ENCODE measurements at regions not wholly inside any gene's neighbourhood (a gene's known extent, or its start where the extent isn't known, plus 50 kb on each side); places are given as distances from the start of the nearest gene placed in this dataset.
"Not testable (repeated sequence)": the region's sequence is repeated elsewhere in the genome, so short reads cannot be mapped to it uniquely, and the experiment has no call there.

GRCh38 chr3:188019727-188020126 lies 134.2 kb upstream of the LPP start:
- peaks cover 11% of the 10 kb centered on the region for H3K4me1 ChIP-seq
- intact Hi-C loops (cut with micrococcal nuclease; ENCODE audit: unreplicated experiment) = loop anchor here (2.0 kb wide), 1 partner anchor 17 kb away; no protein-coding TSS in a partner anchor
- no peaks in the 10 kb centered on the region for H3K27me3 ChIP-seq (replicated peaks; ENCODE audit: control insufficient read depth, insufficient read depth, low read length)
- no peaks in the 10 kb centered on the region for H3K9me3 ChIP-seq
- Mint-ChIP-seq H3K27me3 (ENCODE audit: insufficient read depth, unreplicated experiment) (no peaks in the 10 kb centered on the region), H3K4me1 (ENCODE audit: low read depth, unreplicated experiment) (no peaks in the 10 kb centered on the region), H3K9me3 (ENCODE audit: unreplicated experiment) (no peaks in the 10 kb centered on the region), H3K27ac (ENCODE audit: unreplicated experiment) (no peak overlapping the region), H3K36me3 (ENCODE audit: insufficient read depth, unreplicated experiment) (no peaks in the 10 kb centered on the region), H3K4me3 (ENCODE audit: unreplicated experiment) (no peak overlapping the region)
- BruUV-seq (replicated peaks) = no TSS peak
- H3K4me3 ChIP-seq (ENCODE audit: low read depth, low read length) = no peak overlapping the region
- no peak for TF ChIP-seq CTCF (IDR thresholded peaks at IDR 0.05; ENCODE audit: insufficient read depth in 1 of 2, low read depth in 1 of 2, low read length in 1 of 2, severe bottlenecking in 1 of 2, unreplicated experiment in 1 of 2)
- no peak for DNase-seq
- ChIA-PET CTCF (no interaction called here), POLR2A (no interaction called here)
- no peaks in the 10 kb centered on the region; the same call in 1 of the 2 replicates for H3K36me3 ChIP-seq (ENCODE audit: control insufficient read depth, insufficient read depth, low read length)

- TF ChIP-seq CTCF (IDR thresholded peaks at IDR 0.05; ENCODE audit: insufficient read depth in 1 of 2, low read depth in 1 of 2, low read length in 1 of 2, severe bottlenecking in 1 of 2, unreplicated experiment in 1 of 2) = no peak
- DNase-seq = no peak
- Mint-ChIP-seq H3K27me3 (ENCODE audit: insufficient read depth, unreplicated experiment) (no peaks in the 10 kb centered on the region), H3K4me1 (ENCODE audit: low read depth, unreplicated experiment) (no peaks in the 10 kb centered on the region), H3K36me3 (ENCODE audit: insufficient read depth, unreplicated experiment) (no peaks in the 10 kb centered on the region), H3K9me3 (ENCODE audit: unreplicated experiment) (no peaks in the 10 kb centered on the region), H3K27ac (ENCODE audit: unreplicated experiment) (peak overlapping the region; percentile 63), H3K4me3 (ENCODE audit: unreplicated experiment) (no peak overlapping the region)
- BruUV-seq (replicated peaks) = no TSS peak
- Histone ChIP-seq H3K4me3 (ENCODE audit: low read depth, low read length) (no peak overlapping the region), H3K27me3 (replicated peaks; ENCODE audit: control insufficient read depth, insufficient read depth, low read length) (no peaks in the 10 kb centered on the region), H3K9me3 (no peaks in the 10 kb centered on the region), H3K36me3 (ENCODE audit: control insufficient read depth, insufficient read depth, low read length) (no peaks in the 10 kb centered on the region; the same call in 1 of the 2 replicates), H3K4me1 (peaks cover 11% of the 10 kb centered on the region)
- ChIA-PET CTCF (interaction anchor here (0.9 kb wide), 1 partner anchor 271 kb away, joined by 3 read pairs; no protein-coding TSS in a partner anchor), POLR2A (no interaction called here)
- intact Hi-C loops (cut with micrococcal nuclease; ENCODE audit: unreplicated experiment) = loop anchor here (1.0 to 2.0 kb wide), 2 partner anchors 15 to 18 kb away; no protein-coding TSS in a partner anchor
Observed at GRCh38 chr3:188021041-188021440, 132.9 kb upstream of the LPP start.

GRCh38 chr3:188021502-188022040 lies 132.4 kb upstream of the LPP start:
- no peaks in the 10 kb centered on the region for H3K9me3 ChIP-seq
- no TSS peak for BruUV-seq (replicated peaks)
- ChIA-PET POLR2A (no interaction called here), CTCF (interaction anchor here (0.9 kb wide), 1 partner anchor 271 kb away, joined by 3 read pairs; no protein-coding TSS in a partner anchor)
- TF ChIP-seq CTCF (IDR thresholded peaks at IDR 0.05; ENCODE audit: insufficient read depth in 1 of 2, low read depth in 1 of 2, low read length in 1 of 2, severe bottlenecking in 1 of 2, unreplicated experiment in 1 of 2) = no peak
- intact Hi-C loops (cut with micrococcal nuclease; ENCODE audit: unreplicated experiment) = loop anchor here (1.0 to 2.0 kb wide), 2 partner anchors 15 to 19 kb away; no protein-coding TSS in a partner anchor
- H3K4me1 ChIP-seq = peaks cover 11% of the 10 kb centered on the region
- Mint-ChIP-seq H3K4me3 (ENCODE audit: unreplicated experiment) (no peak overlapping the region), H3K4me1 (ENCODE audit: low read depth, unreplicated experiment) (no peaks in the 10 kb centered on the region), H3K9me3 (ENCODE audit: unreplicated experiment) (no peaks in the 10 kb centered on the region), H3K27me3 (ENCODE audit: insufficient read depth, unreplicated experiment) (no peaks in the 10 kb centered on the region), H3K36me3 (ENCODE audit: insufficient read depth, unreplicated experiment) (no peaks in the 10 kb centered on the region), H3K27ac (ENCODE audit: unreplicated experiment) (peak overlapping the region; percentile 63)
- H3K4me3 ChIP-seq (ENCODE audit: low read depth, low read length) = no peak overlapping the region
- no peaks in the 10 kb centered on the region for H3K27me3 ChIP-seq (replicated peaks; ENCODE audit: control insufficient read depth, insufficient read depth, low read length)
- H3K36me3 ChIP-seq (ENCODE audit: control insufficient read depth, insufficient read depth, low read length) = no peaks in the 10 kb centered on the region; the same call in 1 of the 2 replicates
- DNase-seq = peak; percentile 50 to 67

- POLR2A ChIA-PET = interaction anchor here (0.7 kb wide), 1 partner anchor 59 kb away, joined by 5 read pairs; no protein-coding TSS in a partner anchor
- H3K27me3 ChIP-seq (replicated peaks; ENCODE audit: control insufficient read depth, insufficient read depth, low read length); intact Hi-C loops (cut with micrococcal nuclease; ENCODE audit: unreplicated experiment); H3K27me3 Mint-ChIP-seq (ENCODE audit: insufficient read depth, unreplicated experiment); H3K4me3 Mint-ChIP-seq (ENCODE audit: unreplicated experiment); DNase-seq; H3K36me3 ChIP-seq (ENCODE audit: control insufficient read depth, insufficient read depth, low read length); BruUV-seq (replicated peaks); H3K36me3 Mint-ChIP-seq (ENCODE audit: insufficient read depth, unreplicated experiment); H3K4me1 Mint-ChIP-seq (ENCODE audit: low read depth, unreplicated experiment); H3K4me3 ChIP-seq (ENCODE audit: low read depth, low read length); CTCF ChIA-PET; H3K9me3 Mint-ChIP-seq (ENCODE audit: unreplicated experiment); H3K9me3 ChIP-seq: not testable (repeated sequence)
- H3K4me1 ChIP-seq = peaks cover 11% of the 10 kb centered on the region
- H3K27ac Mint-ChIP-seq (ENCODE audit: unreplicated experiment) = peak overlapping the region; percentile 51
Observed at GRCh38 chr3:188022902-188023301, 131.1 kb upstream of the LPP start.

Data from Caco-2 (cell line).